NCI-H69 (cell line): ENCODE measurements at regions not wholly inside any gene's neighbourhood (a gene's known extent, or its start where the extent isn't known, plus 50 kb on each side); places are given as distances from the start of the nearest gene placed in this dataset.
A peak's percentile ranks its signal among the peaks of the same experiment; 100 is the strongest.

Experiments used
- DNase-seq: peaks from one replicate; lab custom pipeline; 2025; lab: John Stamatoyannopoulos, UW

DNA sequence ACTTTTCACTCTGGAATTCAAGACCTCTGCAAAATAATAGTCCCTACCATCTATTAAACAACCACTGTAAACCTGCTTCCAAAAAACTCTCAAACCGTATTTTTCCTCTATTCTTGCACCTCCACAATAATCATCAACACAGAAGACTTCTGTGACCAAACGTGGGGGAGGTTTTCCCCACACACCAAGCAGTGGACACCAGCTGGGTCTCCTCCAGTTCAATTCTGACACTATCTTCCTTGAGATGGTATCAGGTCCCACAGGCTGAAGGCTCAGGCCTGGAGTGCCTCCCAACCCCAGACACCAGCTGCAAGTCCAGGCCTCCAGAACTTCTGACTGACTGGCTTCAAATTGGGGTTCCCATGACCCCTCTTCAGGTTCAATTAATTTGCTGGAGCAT, 89.6 kb upstream of the RAP2B start:
- DNase-seq, result no peak

GRCh38 chr3:153072856-153073255, 89.2 kb upstream of the RAP2B start:
- no peak for DNase-seq

- no peak for DNase-seq
Measured at GRCh38 chr3:153073636-153074035, 88.4 kb upstream of the RAP2B start.

DNA sequence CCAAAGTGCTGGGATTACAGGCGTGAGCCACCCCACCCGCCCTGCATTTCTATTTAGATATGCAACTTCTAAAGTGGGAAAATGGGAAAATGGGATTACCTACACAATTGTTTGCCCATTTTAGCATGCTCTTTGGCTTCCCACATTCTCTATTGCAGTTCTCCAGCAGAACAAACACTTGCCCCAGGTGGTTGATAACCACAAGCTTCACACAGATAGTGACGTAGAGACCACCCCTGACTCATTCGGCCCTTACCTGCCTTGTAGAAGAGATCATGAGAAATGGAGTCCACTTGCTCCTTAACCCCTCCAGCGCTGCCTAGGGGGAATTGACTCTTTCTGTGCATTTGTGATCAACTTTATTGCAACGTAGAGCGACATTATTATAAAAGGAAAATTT, 83.2 kb upstream of the RAP2B start:
- no peak for DNase-seq

GRCh38 chr3:153079386-153079785, 82.6 kb upstream of the RAP2B start:
- DNase-seq, result peak; percentile 23

- DNase-seq, result no peak
Measured at GRCh38 chr3:153080778-153081240, 81.2 kb upstream of the RAP2B start.

- DNase-seq, result no peak
Measured at GRCh38 chr3:153084431-153084830, 77.6 kb upstream of the RAP2B start.

GRCh38 chr3:153087595-153088566, 74.1 kb upstream of the RAP2B start:
- DNase-seq, result peak; percentile 65

GRCh38 chr3:153089620-153090019, 72.4 kb upstream of the RAP2B start:
- peak; percentile 25 for DNase-seq

DNA sequence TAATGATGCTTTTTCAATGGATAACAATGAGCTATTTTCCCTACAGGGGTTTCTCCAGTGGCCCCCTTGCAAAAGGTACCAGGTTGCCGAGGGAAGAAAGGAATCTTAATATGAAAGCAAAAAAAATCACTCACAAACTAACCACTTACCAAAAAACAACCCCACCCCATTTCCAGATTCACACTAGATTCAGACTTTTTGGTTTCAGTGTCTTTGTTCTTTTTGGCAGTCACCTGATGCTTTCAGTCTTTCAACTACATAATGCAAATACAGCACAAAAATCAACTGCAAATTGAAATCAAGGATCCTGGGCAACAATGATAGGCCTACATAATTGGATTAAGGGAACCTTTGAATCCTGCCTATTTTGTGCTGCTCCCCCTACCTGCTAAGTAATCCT, 71.1 kb upstream of the RAP2B start:
- peak; percentile 87 for DNase-seq

DNA sequence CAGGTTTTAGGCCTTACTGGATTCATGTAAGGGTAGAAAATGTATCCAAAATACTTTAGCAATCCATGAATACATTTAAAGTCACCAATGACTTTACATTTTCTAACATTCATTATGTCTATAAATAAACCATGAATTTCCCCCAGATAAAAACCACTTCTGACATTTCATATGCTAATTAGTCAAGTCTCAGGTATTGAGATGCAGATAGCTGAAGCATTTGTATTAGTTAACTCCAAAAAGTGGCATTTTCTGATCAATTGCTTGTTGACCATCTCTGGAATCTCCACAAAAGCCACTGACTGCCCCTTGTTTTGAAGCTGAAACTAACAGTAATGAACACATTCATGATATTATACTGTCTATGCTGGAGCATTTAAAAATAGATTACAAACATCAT, 68.4 kb upstream of the RAP2B start:
- DNase-seq, result no peak

GRCh38 chr3:153094386-153094785, 67.6 kb upstream of the RAP2B start:
- DNase-seq, result no peak

- DNase-seq, result no peak
Measured at GRCh38 chr3:153095441-153095840, 66.6 kb upstream of the RAP2B start.

GRCh38 chr3:153096731-153097131, 65.3 kb upstream of the RAP2B start:
- peak; percentile 80 for DNase-seq

DNA sequence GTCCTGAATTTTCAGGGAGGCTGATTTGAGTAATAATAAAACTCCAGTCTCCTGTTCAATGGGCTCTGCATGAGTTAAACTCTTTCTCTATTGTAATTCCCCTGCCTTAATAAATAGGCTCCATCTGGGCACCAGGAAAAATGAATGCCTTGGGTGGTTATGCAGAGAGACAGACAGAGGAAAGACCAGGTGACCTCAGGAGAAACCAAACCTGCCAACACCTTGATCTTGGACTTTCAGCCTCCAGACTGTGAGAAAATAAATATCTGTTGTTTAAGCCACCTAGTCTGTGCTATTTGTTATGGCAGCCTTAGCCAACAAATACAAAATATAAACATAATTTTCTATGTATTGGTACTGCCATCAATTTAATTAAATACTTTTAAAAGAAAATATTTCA, 64.8 kb upstream of the RAP2B start:
- DNase-seq, result peak; percentile 80

DNA sequence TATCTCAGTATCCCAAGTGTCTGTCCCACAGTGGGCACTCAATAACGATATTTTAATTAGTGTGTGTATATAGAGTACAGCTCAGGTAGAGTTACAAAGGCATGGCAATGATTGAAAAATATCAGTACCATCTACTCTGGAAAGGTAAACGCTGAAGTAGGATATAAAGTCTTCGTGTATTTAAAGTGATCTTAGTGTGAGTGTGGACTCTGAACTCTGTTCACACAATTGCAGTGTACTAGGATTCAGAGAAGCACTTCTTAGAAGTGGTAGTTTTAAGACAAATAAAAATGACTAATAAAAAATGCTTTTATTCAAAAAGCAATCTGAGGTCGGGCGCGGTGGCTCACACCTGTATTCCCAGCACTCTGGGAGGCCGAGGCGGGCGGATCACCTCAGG, 62.9 kb upstream of the RAP2B start:
- no peak for DNase-seq

GRCh38 chr3:153103406-153103945, 58.5 kb upstream of the RAP2B start:
- DNase-seq, result no peak

DNA sequence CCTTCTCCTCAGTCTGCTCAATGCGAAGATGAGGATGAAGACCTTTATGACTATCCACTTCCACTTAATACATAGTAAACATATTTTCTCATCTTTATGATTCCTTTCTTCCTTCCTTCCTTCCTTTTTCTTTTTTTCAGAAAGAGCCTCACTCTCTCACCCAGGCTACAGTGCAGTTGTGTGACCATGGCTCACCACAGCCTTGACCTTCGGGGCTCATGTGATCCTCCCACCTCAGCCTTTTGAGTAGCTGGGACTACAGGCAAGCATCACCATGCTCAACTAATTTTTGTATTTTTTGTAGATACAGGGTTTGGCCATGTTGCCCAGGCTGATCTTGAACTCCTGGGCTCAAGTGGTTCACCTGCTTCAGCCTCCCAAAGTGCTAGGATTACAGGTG, 52.0 kb upstream of the RAP2B start:
- no peak for DNase-seq

DNA sequence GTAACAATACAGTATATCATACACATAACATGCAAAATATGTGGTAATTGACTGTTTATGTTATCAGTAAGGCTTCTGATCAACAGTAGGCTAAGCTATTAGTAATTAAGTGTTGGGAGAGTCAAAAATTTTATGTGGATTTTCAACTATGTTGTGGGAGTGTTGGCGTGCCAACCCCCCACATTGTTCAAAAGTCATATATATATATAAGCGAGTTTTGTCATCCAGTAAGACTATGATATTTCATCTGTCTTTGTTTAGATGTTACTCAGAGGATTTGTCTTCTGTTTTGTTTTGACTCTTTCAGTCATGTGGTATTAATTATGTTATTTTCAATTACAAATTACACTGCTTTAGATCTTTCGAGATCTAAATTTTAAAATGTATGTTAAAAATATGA, 51.0 kb upstream of the RAP2B start:
- no peak for DNase-seq
